Stimulated activated CD4-positive, alpha-beta T cell treated with anti-CD3 and anti-CD28 coated beads, Interleukin-4, amount 100 ng/mL, for 4 hours (primary cell): ENCODE measurements at regions not wholly inside any gene's neighbourhood (a gene's known extent, or its start where the extent isn't known, plus 50 kb on each side); places are given as distances from the start of the nearest gene placed in this dataset.

Source experiments
- DNase-seq, 2 experiments: peaks; one replicate each; pipeline ENCODE4 v3.0.0-alpha.2; 2020

GRCh38 chr5:68455216-68455615 lies 239.7 kb downstream of the PIK3R1 start:
- no peak for DNase-seq

- DNase-seq, result no peak
Measured at GRCh38 chr5:68456756-68457217, 241.2 kb downstream of the PIK3R1 start.

GRCh38 chr5:68457285-68457684 lies 241.7 kb downstream of the PIK3R1 start:
- no peak for DNase-seq

- peak in 1 of 2 experiments; percentile 4 for DNase-seq
Measured at GRCh38 chr5:68458416-68459021, 243.0 kb downstream of the PIK3R1 start.

- DNase-seq, result no peak
Measured at GRCh38 chr5:68459093-68459809, 243.7 kb downstream of the PIK3R1 start.

GRCh38 chr5:68459810-68460139 lies 244.2 kb downstream of the PIK3R1 start:
- DNase-seq, result no peak

- DNase-seq, result peak; percentile 19 to 30
Measured at GRCh38 chr5:68460147-68460798, 244.7 kb downstream of the PIK3R1 start.

- DNase-seq, result no peak
Measured at GRCh38 chr5:68463606-68464005, 248.1 kb downstream of the PIK3R1 start.

- peak; percentile 31 to 32 for DNase-seq
Measured at GRCh38 chr5:68464424-68464823, 248.9 kb downstream of the PIK3R1 start.

GRCh38 chr5:68465133-68465532 lies 249.6 kb downstream of the PIK3R1 start:
- peak in 1 of 2 experiments; percentile 12 for DNase-seq

GRCh38 chr5:68465934-68466551 lies 250.5 kb downstream of the PIK3R1 start:
- no peak for DNase-seq

GRCh38 chr5:68467208-68467607 lies 251.7 kb downstream of the PIK3R1 start:
- no peak for DNase-seq

- no peak for DNase-seq
Measured at GRCh38 chr5:68467794-68468193, 252.2 kb downstream of the PIK3R1 start.

- DNase-seq, result no peak
Measured at GRCh38 chr5:68468322-68468721, 252.8 kb downstream of the PIK3R1 start.

- DNase-seq, result no peak
Measured at GRCh38 chr5:68475476-68475983, 260.0 kb downstream of the PIK3R1 start.

GRCh38 chr5:68476854-68477253 lies 261.3 kb downstream of the PIK3R1 start:
- DNase-seq, result no peak

- DNase-seq, result no peak
Measured at GRCh38 chr5:68478301-68479095, 262.9 kb downstream of the PIK3R1 start.

GRCh38 chr5:68479524-68479923 lies 264.0 kb downstream of the PIK3R1 start:
- no peak for DNase-seq

- no peak for DNase-seq
Measured at GRCh38 chr5:68480335-68480940, 264.9 kb downstream of the PIK3R1 start.

GRCh38 chr5:68482199-68482598 lies 266.6 kb downstream of the PIK3R1 start:
- DNase-seq, result no peak

- no peak for DNase-seq
Measured at GRCh38 chr5:68484307-68485068, 268.9 kb downstream of the PIK3R1 start.
